SU-DHL-6 (cell line): ENCODE measurements at regions not wholly inside any gene's neighbourhood (a gene's known extent, or its start where the extent isn't known, plus 50 kb on each side); places are given as distances from the start of the nearest gene placed in this dataset.

Source experiments
- EZH2phosphoT487 ChIP-seq: fragments of 200-600 bp; sonication (generic), shearing (Covaris generic); conservative IDR thresholded peaks from 2 replicates; pipeline ENCODE4 v1.6.1; 2018; ENCODE audit warnings: mild to moderate bottlenecking, antibody characterized with exemption, low read length, moderate library complexity, mixed read lengths
- TF ChIP-seq, protein P1 (sequence below): fragments of 200-600 bp; sonication (generic); IDR thresholded peaks from one replicate; pipeline ENCODE4 v1.5.1; 2017; ENCODE audit warnings: antibody characterized with exemption, mild to moderate bottlenecking, low read length, moderate library complexity; ENCODE audit not compliant: insufficient read depth, poor library complexity, severe bottlenecking

DNA sequence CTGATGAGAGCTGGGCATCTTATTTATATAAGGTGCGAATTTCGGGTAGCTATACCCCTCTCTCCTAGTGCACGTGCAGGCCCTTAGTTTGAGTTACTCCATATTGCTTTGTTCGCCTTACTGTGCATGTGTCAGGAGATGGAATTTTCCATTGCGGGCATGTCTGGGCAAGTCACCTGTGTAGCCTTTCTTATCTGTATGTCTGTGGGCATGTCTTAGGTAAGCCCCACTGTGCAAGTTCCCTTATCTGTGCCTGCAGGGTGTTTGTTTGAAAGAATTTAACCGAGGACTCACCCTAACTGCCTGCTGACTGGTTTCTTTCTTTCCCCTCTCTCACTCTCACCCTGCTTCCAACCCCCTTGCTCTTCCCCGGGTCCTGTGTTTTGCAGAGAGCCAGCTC, 140.7 kb upstream of the RANBP3L start:
- TF ChIP-seq, protein P1, sequence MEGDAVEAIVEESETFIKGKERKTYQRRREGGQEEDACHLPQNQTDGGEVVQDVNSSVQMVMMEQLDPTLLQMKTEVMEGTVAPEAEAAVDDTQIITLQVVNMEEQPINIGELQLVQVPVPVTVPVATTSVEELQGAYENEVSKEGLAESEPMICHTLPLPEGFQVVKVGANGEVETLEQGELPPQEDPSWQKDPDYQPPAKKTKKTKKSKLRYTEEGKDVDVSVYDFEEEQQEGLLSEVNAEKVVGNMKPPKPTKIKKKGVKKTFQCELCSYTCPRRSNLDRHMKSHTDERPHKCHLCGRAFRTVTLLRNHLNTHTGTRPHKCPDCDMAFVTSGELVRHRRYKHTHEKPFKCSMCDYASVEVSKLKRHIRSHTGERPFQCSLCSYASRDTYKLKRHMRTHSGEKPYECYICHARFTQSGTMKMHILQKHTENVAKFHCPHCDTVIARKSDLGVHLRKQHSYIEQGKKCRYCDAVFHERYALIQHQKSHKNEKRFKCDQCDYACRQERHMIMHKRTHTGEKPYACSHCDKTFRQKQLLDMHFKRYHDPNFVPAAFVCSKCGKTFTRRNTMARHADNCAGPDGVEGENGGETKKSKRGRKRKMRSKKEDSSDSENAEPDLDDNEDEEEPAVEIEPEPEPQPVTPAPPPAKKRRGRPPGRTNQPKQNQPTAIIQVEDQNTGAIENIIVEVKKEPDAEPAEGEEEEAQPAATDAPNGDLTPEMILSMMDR = no peak
- TF ChIP-seq EZH2phosphoT487 = no peak
